Tibial nerve (tissue), 4 donors: ENCODE measurements at regions not wholly inside any gene's neighbourhood (a gene's known extent, or its start where the extent isn't known, plus 50 kb on each side); places are given as distances from the start of the nearest gene placed in this dataset.

Source experiments
- DNase-seq, 2 donors: peaks; one replicate each; pipeline ENCODE4 v3.0.0-alpha.2; 2019; ENCODE audit warnings: low spot score in 2 of 2
- H3K27ac ChIP-seq, 4 donors: fragments of 200-600 bp; sonication (generic) in 3 of 4; one replicate each; pipeline ENCODE4 v1.5.1; 2017 to 2019; ENCODE audit warnings: mild to moderate bottlenecking in 1 of 4
- H3K27me3 ChIP-seq, 2 donors: fragments of 200-600 bp; sonication (generic) in 1 of 2; one replicate each; pipeline versions ENCODE4 v1.5.1 to v1.6.0; 2017 to 2019
- H3K36me3 ChIP-seq, 3 donors: fragments of 200-600 bp; sonication (generic); one replicate each; pipeline ENCODE4 v1.5.1; 2018 to 2019
- H3K4me1 ChIP-seq, 4 donors: fragments of 200-600 bp; sonication (generic) in 3 of 4; one replicate each; pipeline ENCODE4 v1.5.1; 2017 to 2019
- H3K4me3 ChIP-seq, 4 donors: fragments of 200-600 bp; sonication (generic) in 3 of 4; one replicate each; pipeline ENCODE4 v1.5.1; 2017 to 2019; ENCODE audit warnings: mild to moderate bottlenecking in 1 of 4, moderate library complexity in 1 of 4
- H3K9me3 ChIP-seq, 4 donors: fragments of 200-600 bp; sonication (generic) in 3 of 4; one replicate each; pipeline ENCODE4 v1.5.1; 2017 to 2019
- CTCF ChIP-seq, 5 experiments: fragments of 200-600 bp in 3 of 5; fragments of 450-650 bp in 2 of 5; sonication (generic) in 3 of 5; IDR thresholded peaks; one replicate each; pipeline ENCODE4 v1.5.1; 2016 to 2019; ENCODE audit warnings: antibody characterized with exemption in 5 of 5, mild to moderate bottlenecking in 3 of 5, moderate library complexity in 2 of 5
- EP300 ChIP-seq, 2 donors: sonication (generic); formaldehyde crosslinking; IDR thresholded peaks; one replicate each; pipeline ENCODE4 v1.6.1; 2017; ENCODE audit warnings: antibody characterized with exemption in 2 of 2, mild to moderate bottlenecking in 1 of 2
- POLR2A ChIP-seq, 2 donors: fragments of 450-650 bp; IDR thresholded peaks; one replicate each; pipeline ENCODE4 v1.6.1; 2017; ENCODE audit warnings: antibody characterized with exemption in 2 of 2, mild to moderate bottlenecking in 2 of 2, moderate library complexity in 2 of 2
- WGBS, 2 donors: methylation state at CpG; one replicate each; pipeline ENCODE4 v1.1.5; 2018; 5-methylcytosine and 5-hydroxymethylcytosine counted together

- Histone ChIP-seq H3K36me3 (no peaks in the 10 kb centered on the region), H3K27me3 (no peaks in the 10 kb centered on the region), H3K4me1 (no peaks in the 10 kb centered on the region), H3K27ac (no peak overlapping the region), H3K4me3 (no peak overlapping the region), H3K9me3 (no peaks in the 10 kb centered on the region)
- DNase-seq = no peak
- no peak for TF ChIP-seq EP300 (IDR thresholded peaks at IDR 0.05)
- TF ChIP-seq POLR2A (IDR thresholded peaks at IDR 0.05) = no peak
- TF ChIP-seq CTCF (IDR thresholded peaks at IDR 0.05) = no peak
- WGBS, 2 donors = 77 to 81% methylated on average over 6 of the region's 6 CpGs
These were observed 168.7 kb upstream of the BMPER start for GRCh38 chr7:33736521-33737221.

GRCh38 chr7:33738260-33738935 is 166.9 kb upstream of the BMPER start:
- H3K9me3 ChIP-seq = no peaks in the 10 kb centered on the region
- H3K27ac ChIP-seq = no peak overlapping the region
- no peak for TF ChIP-seq POLR2A (IDR thresholded peaks at IDR 0.05)
- TF ChIP-seq CTCF (IDR thresholded peaks at IDR 0.05) = no peak
- no peak for TF ChIP-seq EP300 (IDR thresholded peaks at IDR 0.05)
- DNase-seq = no peak
- no peak overlapping the region for H3K4me3 ChIP-seq
- WGBS, 2 donors = 87 to 90% methylated on average over 3 of the region's 3 CpGs
- H3K4me1 ChIP-seq = no peaks in the 10 kb centered on the region
- H3K36me3 ChIP-seq = no peaks in the 10 kb centered on the region
- H3K27me3 ChIP-seq = no peaks in the 10 kb centered on the region

DNA sequence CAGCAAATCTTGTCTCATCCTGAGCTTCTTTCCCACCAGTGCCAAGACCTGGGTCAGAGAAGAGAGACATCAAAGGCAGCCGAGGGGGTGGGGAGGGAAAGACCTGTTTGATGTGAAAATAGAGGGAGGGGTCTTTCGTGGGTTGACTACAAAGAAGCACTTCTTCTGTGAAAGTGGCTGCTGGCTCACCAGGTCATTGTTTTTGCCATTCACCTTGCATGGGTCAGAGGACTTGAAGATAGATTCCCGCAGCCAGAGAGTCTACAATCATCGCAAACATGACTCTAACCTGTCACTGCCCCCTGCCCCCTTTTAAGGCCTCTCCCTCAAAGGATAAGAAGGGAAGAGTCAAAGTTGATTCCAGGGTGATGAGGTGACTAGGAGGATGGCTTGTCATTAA is 166.1 kb upstream of the BMPER start:
- H3K4me3 ChIP-seq = no peak overlapping the region
- 73 to 85% methylated on average over 4 of the region's 4 CpGs for WGBS, 2 donors
- no peaks in the 10 kb centered on the region for H3K4me1 ChIP-seq
- TF ChIP-seq EP300 (IDR thresholded peaks at IDR 0.05) (no peak), POLR2A (IDR thresholded peaks at IDR 0.05) (no peak), CTCF (IDR thresholded peaks at IDR 0.05) (no peak)
- DNase-seq = no peak
- peaks cover 0 to 2% (median 0%) of the 10 kb centered on the region in 4 donors for H3K9me3 ChIP-seq
- no peaks in the 10 kb centered on the region for H3K27me3 ChIP-seq
- H3K36me3 ChIP-seq = no peaks in the 10 kb centered on the region
- H3K27ac ChIP-seq = no peak overlapping the region

GRCh38 chr7:33742521-33742920 is 162.8 kb upstream of the BMPER start:
- Histone ChIP-seq H3K4me3 (no peak overlapping the region), H3K9me3 (peaks cover 0 to 2% (median 0%) of the 10 kb centered on the region in 4 donors), H3K4me1 (no peaks in the 10 kb centered on the region), H3K27me3 (no peaks in the 10 kb centered on the region), H3K36me3 (no peaks in the 10 kb centered on the region), H3K27ac (no peak overlapping the region)
- no peak for DNase-seq
- 60 to 73% methylated on average over 6 of the region's 6 CpGs for WGBS, 2 donors
- TF ChIP-seq CTCF (IDR thresholded peaks at IDR 0.05) = no peak
- TF ChIP-seq EP300 (IDR thresholded peaks at IDR 0.05) = no peak
- TF ChIP-seq POLR2A (IDR thresholded peaks at IDR 0.05) = no peak

- H3K4me3 ChIP-seq = no peak overlapping the region
- H3K36me3 ChIP-seq = no peaks in the 10 kb centered on the region
- no peak for DNase-seq
- no peak overlapping the region for H3K27ac ChIP-seq
- TF ChIP-seq EP300 (IDR thresholded peaks at IDR 0.05) (no peak), POLR2A (IDR thresholded peaks at IDR 0.05) (no peak), CTCF (IDR thresholded peaks at IDR 0.05) (no peak)
- H3K4me1 ChIP-seq = no peaks in the 10 kb centered on the region
- 94 to 96% methylated on average over 4 of the region's 4 CpGs for WGBS, 2 donors
- H3K27me3 ChIP-seq = no peaks in the 10 kb centered on the region
- H3K9me3 ChIP-seq = peaks cover 0 to 2% (median 0%) of the 10 kb centered on the region in 4 donors
These were observed 162.2 kb upstream of the BMPER start for GRCh38 chr7:33742999-33743587.
